Suprapubic skin (tissue), 4 donors: ENCODE measurements at regions not wholly inside any gene's neighbourhood (a gene's known extent, or its start where the extent isn't known, plus 50 kb on each side); places are given as distances from the start of the nearest gene placed in this dataset.

Experiments
- POLR2A ChIP-seq, 2 donors: fragments of 450-650 bp; IDR thresholded peaks; one replicate each; pipeline ENCODE4 v1.6.1; 2017; ENCODE audit warnings: antibody characterized with exemption in 2 of 2, mild to moderate bottlenecking in 2 of 2, moderate library complexity in 2 of 2
- POLR2AphosphoS5 ChIP-seq, 3 donors: sonication (generic); formaldehyde crosslinking; IDR thresholded peaks; one replicate each; pipeline ENCODE4 v1.6.1; 2017; ENCODE audit warnings: antibody characterized with exemption in 3 of 3
- TF ChIP-seq, protein P1 (sequence below), 2 donors: fragments of 200-600 bp in 1 of 2; fragments of 450-650 bp in 1 of 2; sonication (generic) in 1 of 2; IDR thresholded peaks; one replicate each; pipeline ENCODE4 v1.5.1; 2016 to 2019; ENCODE audit warnings: antibody characterized with exemption in 2 of 2, mild to moderate bottlenecking in 1 of 2, moderate library complexity in 1 of 2

DNA sequence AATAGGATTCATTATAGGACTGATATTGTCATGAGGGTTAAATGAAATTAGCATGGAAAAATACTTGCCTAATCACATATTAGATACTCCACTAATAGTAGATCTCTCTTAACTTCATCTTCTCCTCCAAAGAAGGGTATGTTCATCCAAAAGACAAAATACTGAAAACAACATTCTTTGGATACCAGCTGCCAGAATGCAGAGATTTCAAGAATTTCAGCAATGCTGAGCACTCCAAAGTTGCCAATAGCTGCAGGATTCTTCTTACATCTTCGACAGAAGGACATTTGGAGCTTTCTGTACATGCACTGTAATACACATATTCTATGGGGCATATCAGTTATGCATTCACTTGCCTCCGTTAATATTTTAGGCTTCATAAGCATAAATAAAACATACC, 436.5 kb downstream of the HAPSTR1 start:
- TF ChIP-seq, protein P1, sequence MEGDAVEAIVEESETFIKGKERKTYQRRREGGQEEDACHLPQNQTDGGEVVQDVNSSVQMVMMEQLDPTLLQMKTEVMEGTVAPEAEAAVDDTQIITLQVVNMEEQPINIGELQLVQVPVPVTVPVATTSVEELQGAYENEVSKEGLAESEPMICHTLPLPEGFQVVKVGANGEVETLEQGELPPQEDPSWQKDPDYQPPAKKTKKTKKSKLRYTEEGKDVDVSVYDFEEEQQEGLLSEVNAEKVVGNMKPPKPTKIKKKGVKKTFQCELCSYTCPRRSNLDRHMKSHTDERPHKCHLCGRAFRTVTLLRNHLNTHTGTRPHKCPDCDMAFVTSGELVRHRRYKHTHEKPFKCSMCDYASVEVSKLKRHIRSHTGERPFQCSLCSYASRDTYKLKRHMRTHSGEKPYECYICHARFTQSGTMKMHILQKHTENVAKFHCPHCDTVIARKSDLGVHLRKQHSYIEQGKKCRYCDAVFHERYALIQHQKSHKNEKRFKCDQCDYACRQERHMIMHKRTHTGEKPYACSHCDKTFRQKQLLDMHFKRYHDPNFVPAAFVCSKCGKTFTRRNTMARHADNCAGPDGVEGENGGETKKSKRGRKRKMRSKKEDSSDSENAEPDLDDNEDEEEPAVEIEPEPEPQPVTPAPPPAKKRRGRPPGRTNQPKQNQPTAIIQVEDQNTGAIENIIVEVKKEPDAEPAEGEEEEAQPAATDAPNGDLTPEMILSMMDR (IDR thresholded peaks at IDR 0.05): no peak
- TF ChIP-seq POLR2A (IDR thresholded peaks at IDR 0.05) (no peak), POLR2AphosphoS5 (IDR thresholded peaks at IDR 0.05) (no peak)
